Neural progenitor cell (in vitro differentiated cells): ENCODE measurements at regions not wholly inside any gene's neighbourhood (a gene's known extent, or its start where the extent isn't known, plus 50 kb on each side); places are given as distances from the start of the nearest gene placed in this dataset.

ENCODE experiments used
- DNase-seq: peaks from one replicate; pipeline ENCODE4 v3.0.0-alpha.2; 2016; ENCODE audit warnings: low spot score
- H2AFZ ChIP-seq: fragments of 200-600 bp; sonication (generic); replicated peaks from 2 replicates; pipeline ENCODE4 v1.6.1; 2016; ENCODE audit warnings: antibody characterized with exemption
- H3F3A ChIP-seq: fragments of 200-600 bp; sonication (generic); 2 replicates; pipeline ENCODE4 v1.6.1; 2016; ENCODE audit warnings: antibody characterized with exemption, low read depth
- H3K27ac ChIP-seq: fragments of 200-600 bp; sonication (generic); 2 replicates; pipeline ENCODE4 v1.5.1; 2016; ENCODE audit warnings: mild to moderate bottlenecking
- H3K27me3 ChIP-seq: fragments of 200-600 bp; sonication (generic); 2 replicates; pipeline ENCODE4 v1.6.1; 2016; ENCODE audit warnings: mild to moderate bottlenecking, moderate library complexity
- H3K36me3 ChIP-seq: fragments of 200-600 bp; sonication (generic); 2 replicates; pipeline ENCODE4 v1.5.1; 2016
- H3K4me1 ChIP-seq: fragments of 200-600 bp; sonication (generic); 2 replicates; pipeline ENCODE4 v1.6.1; 2016; ENCODE audit warnings: mixed run types
- H3K4me2 ChIP-seq: fragments of 200-600 bp; sonication (generic); 2 replicates; pipeline ENCODE4 v1.6.1; 2016
- H3K4me3 ChIP-seq: fragments of 200-600 bp; sonication (generic); 2 replicates; pipeline ENCODE4 v1.5.1; 2016
- H3K79me2 ChIP-seq: fragments of 200-600 bp; sonication (generic); 2 replicates; pipeline ENCODE4 v1.6.1; 2016; ENCODE audit warnings: low read depth
- H3K9ac ChIP-seq: fragments of 200-600 bp; sonication (generic); 2 replicates; pipeline ENCODE4 v1.6.1; 2016
- H3K9me3 ChIP-seq: fragments of 200-600 bp; sonication (generic); 2 replicates; pipeline ENCODE4 v1.5.1; 2016; ENCODE audit warnings: low read depth
- H4K20me1 ChIP-seq: fragments of 200-600 bp; sonication (generic); 2 replicates; pipeline ENCODE4 v1.6.1; 2016; ENCODE audit warnings: low read depth
- H3K27ac Mint-ChIP-seq: 3 replicates; pipeline ENCODE4 v1.8.0; 2021; ENCODE audit warnings: mixed read lengths
- H3K27me3 Mint-ChIP-seq: 2 replicates; pipeline ENCODE4 v1.8.0; 2022; ENCODE audit warnings: low read depth, mild to moderate bottlenecking, inconsistent platforms, moderate library complexity, mixed read lengths; ENCODE audit not compliant: insufficient read depth
- H3K36me3 Mint-ChIP-seq: 3 replicates; pipeline ENCODE4 v1.8.0; 2021; ENCODE audit warnings: mixed read lengths
- H3K4me1 Mint-ChIP-seq: 3 replicates; pipeline ENCODE4 v1.8.0; 2021; ENCODE audit warnings: mixed read lengths
- H3K4me3 Mint-ChIP-seq: 3 replicates; pipeline ENCODE4 v1.8.0; 2021; ENCODE audit warnings: mild to moderate bottlenecking, moderate library complexity, mixed read lengths
- H3K9me3 Mint-ChIP-seq: 3 replicates; pipeline ENCODE4 v1.8.0; 2020; ENCODE audit warnings: mixed read lengths
- CTCF ChIP-seq: fragments of 200-600 bp; sonication (generic); IDR thresholded peaks from 2 replicates; pipeline ENCODE4 v1.5.1; 2017; ENCODE audit warnings: antibody characterized with exemption, mild to moderate bottlenecking
- EZH2 ChIP-seq: fragments of 200-600 bp; sonication (generic); IDR thresholded peaks from 2 replicates; pipeline ENCODE4 v1.6.1; 2017; ENCODE audit warnings: antibody characterized with exemption, mild to moderate bottlenecking, moderate library complexity
- EZH2phosphoT487 ChIP-seq: fragments of 200-600 bp; sonication (generic); IDR thresholded peaks from 2 replicates; pipeline ENCODE4 v1.6.1; 2017; ENCODE audit warnings: antibody characterized with exemption

- Mint-ChIP-seq H3K27me3 (peaks cover 10% of the 10 kb centered on the region), H3K9me3 (no peaks in the 10 kb centered on the region), H3K27ac (no peak overlapping the region), H3K36me3 (no peaks in the 10 kb centered on the region), H3K4me3 (no peak overlapping the region), H3K4me1 (peaks cover 29% of the 10 kb centered on the region)
- Histone ChIP-seq H3K27me3 (peaks cover 9% of the 10 kb centered on the region), H4K20me1 (no peaks in the 10 kb centered on the region), H3K4me2 (no peak overlapping the region), H3K4me1 (peaks cover 17% of the 10 kb centered on the region), H3F3A (peaks cover 12% of the 10 kb centered on the region), H3K4me3 (no peak overlapping the region), H3K9me3 (no peaks in the 10 kb centered on the region), H3K27ac (no peak overlapping the region), H3K36me3 (no peaks in the 10 kb centered on the region), H3K79me2 (no peaks in the 10 kb centered on the region), H3K9ac (no peak overlapping the region), H2AFZ (no peak overlapping the region)
- DNase-seq, result no peak
- TF ChIP-seq CTCF (no peak), EZH2phosphoT487 (no peak), EZH2 (no peak)
These were observed 117.6 kb upstream of the FGF3 start for GRCh38 chr11:69936771-69937170.

DNA sequence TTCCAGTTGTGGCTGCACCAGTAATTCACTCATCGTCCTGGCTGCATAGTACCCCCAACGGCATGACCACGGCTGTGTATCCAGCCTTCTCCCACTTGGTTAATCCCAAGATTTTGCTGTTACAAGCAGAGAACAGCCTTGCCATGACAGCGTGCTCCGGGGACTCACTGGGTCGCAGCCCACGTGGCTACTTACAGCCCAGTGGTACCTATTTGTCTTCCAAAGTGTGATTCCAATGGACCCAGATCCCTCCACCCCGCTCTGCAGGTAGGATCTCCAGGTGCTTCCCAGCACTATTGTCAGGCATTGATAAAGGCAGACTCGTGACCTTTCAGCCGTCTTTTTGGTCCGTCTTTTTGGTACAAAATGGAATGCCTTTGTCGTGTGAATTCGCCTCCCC lies 119.0 kb upstream of the FGF3 start:
- peaks cover 17% of the 10 kb centered on the region for H3K4me1 Mint-ChIP-seq
- Histone ChIP-seq H3K4me1 (peaks cover 3% of the 10 kb centered on the region), H3K27me3 (peaks cover 8% of the 10 kb centered on the region), H3F3A (no peaks in the 10 kb centered on the region), H3K36me3 (no peaks in the 10 kb centered on the region), H3K27ac (no peak overlapping the region), H3K9ac (no peak overlapping the region), H2AFZ (no peak overlapping the region), H3K9me3 (no peaks in the 10 kb centered on the region), H4K20me1 (no peaks in the 10 kb centered on the region), H3K4me3 (no peak overlapping the region), H3K79me2 (no peaks in the 10 kb centered on the region), H3K4me2 (no peak overlapping the region)
- no peaks in the 10 kb centered on the region for H3K9me3 Mint-ChIP-seq
- no peak for DNase-seq
- no peak for TF ChIP-seq EZH2
- H3K27me3 Mint-ChIP-seq, result peaks cover 13% of the 10 kb centered on the region
- no peak overlapping the region for H3K4me3 Mint-ChIP-seq
- no peaks in the 10 kb centered on the region for H3K36me3 Mint-ChIP-seq
- peak overlapping the region; percentile 30 for H3K27ac Mint-ChIP-seq

- Histone ChIP-seq H3K27me3 (no peaks in the 10 kb centered on the region), H3K36me3 (no peaks in the 10 kb centered on the region), H3K4me3 (no peak overlapping the region), H4K20me1 (no peaks in the 10 kb centered on the region), H3K4me1 (no peaks in the 10 kb centered on the region), H2AFZ (no peak overlapping the region), H3F3A (no peaks in the 10 kb centered on the region), H3K9ac (no peak overlapping the region), H3K4me2 (no peak overlapping the region), H3K79me2 (no peaks in the 10 kb centered on the region), H3K9me3 (no peaks in the 10 kb centered on the region), H3K27ac (no peak overlapping the region)
- peaks cover 13% of the 10 kb centered on the region for H3K27me3 Mint-ChIP-seq
- H3K4me1 Mint-ChIP-seq, result peaks cover 17% of the 10 kb centered on the region
- TF ChIP-seq EZH2phosphoT487 (no peak), EZH2 (no peak), CTCF (no peak)
- DNase-seq, result no peak
- H3K9me3 Mint-ChIP-seq, result no peaks in the 10 kb centered on the region
- peak overlapping the region; percentile 66 for H3K27ac Mint-ChIP-seq
- H3K36me3 Mint-ChIP-seq, result no peaks in the 10 kb centered on the region
- H3K4me3 Mint-ChIP-seq, result no peak overlapping the region
These were observed 120.5 kb upstream of the FGF3 start for GRCh38 chr11:69939551-69940245.

- no peaks in the 10 kb centered on the region for H3K4me1 ChIP-seq
- no peak overlapping the region for H3K27ac ChIP-seq
- H3K9ac ChIP-seq, result no peak overlapping the region
- no peaks in the 10 kb centered on the region for H4K20me1 ChIP-seq
- Mint-ChIP-seq H3K9me3 (no peaks in the 10 kb centered on the region), H3K4me3 (no peak overlapping the region), H3K36me3 (no peaks in the 10 kb centered on the region), H3K27ac (peak overlapping the region; percentile 30), H3K4me1 (peaks cover 17% of the 10 kb centered on the region), H3K27me3 (peaks cover 13% of the 10 kb centered on the region)
- DNase-seq, result no peak
- H2AFZ ChIP-seq, result no peak overlapping the region
- H3K79me2 ChIP-seq, result no peaks in the 10 kb centered on the region
- no peaks in the 10 kb centered on the region for H3K9me3 ChIP-seq
- H3K4me3 ChIP-seq, result no peak overlapping the region
- H3F3A ChIP-seq, result no peaks in the 10 kb centered on the region
- no peaks in the 10 kb centered on the region for H3K36me3 ChIP-seq
- no peaks in the 10 kb centered on the region for H3K27me3 ChIP-seq
- no peak overlapping the region for H3K4me2 ChIP-seq
- no peak for TF ChIP-seq EZH2
- TF ChIP-seq EZH2phosphoT487, result no peak
- TF ChIP-seq CTCF, result no peak
These were observed 121.0 kb upstream of the FGF3 start for GRCh38 chr11:69940246-69940610.
